AG09309 (cell line): ENCODE measurements at regions not wholly inside any gene's neighbourhood (a gene's known extent, or its start where the extent isn't known, plus 50 kb on each side); places are given as distances from the start of the nearest gene placed in this dataset.

Source experiments
- DNase-seq: peaks from one replicate; pipeline ENCODE4 v3.0.0-alpha.2; 2010; ENCODE audit warnings: low read depth
- H3K4me3 ChIP-seq: 2 replicates; pipeline ENCODE4 v1.5.1; 2011; ENCODE audit warnings: mild to moderate bottlenecking, low read depth, low read length, moderate library complexity; ENCODE audit not compliant: control insufficient read depth
- CTCF ChIP-seq: IDR thresholded peaks from 2 replicates; pipeline ENCODE4 v1.5.1; 2011; ENCODE audit warnings: mild to moderate bottlenecking, low read depth, low read length, inconsistent platforms; ENCODE audit not compliant: insufficient read depth, control insufficient read depth; ENCODE audit errors: missing control alignments

DNA sequence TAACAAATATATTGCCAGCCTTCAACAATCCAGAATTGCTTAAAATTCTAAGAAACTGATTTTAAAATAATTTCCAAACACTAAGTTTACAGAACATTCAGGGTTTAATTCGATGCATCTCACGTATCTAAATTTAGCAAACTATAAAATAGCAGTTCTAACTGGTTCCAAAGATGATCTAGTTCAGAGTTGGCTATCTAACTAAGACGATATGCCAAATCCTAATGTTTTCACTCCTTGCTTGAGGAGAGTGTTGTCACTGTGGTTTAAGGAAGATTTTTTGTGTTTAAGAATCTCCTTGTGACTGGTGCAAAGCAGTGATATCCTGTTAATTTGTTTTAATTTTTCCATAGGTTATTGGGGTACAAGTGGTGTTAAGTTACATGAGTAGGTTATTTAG lies 311.5 kb upstream of the ID4 start:
- no peak overlapping the region for H3K4me3 ChIP-seq
- no peak for TF ChIP-seq CTCF
- DNase-seq, result no peak

DNA sequence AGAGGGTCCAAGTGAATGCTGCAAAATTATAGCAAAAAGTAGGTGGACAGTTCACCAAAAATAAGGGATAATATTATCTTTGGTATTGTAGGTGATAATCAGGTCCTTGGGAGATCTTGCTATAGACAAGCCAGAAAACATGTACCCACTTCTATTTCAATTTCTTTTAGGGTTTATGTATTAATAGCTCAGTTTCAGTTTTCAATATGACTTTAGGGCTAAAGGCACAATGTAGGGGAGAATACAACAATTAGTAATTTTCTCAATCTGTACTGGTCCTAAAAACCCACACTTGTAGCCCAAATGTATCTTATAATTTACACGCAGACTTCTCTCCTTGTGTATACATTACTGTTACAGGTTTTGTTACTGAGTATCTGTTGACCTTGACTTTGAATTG lies 307.0 kb upstream of the ID4 start:
- DNase-seq, result no peak
- TF ChIP-seq CTCF, result no peak
- no peak overlapping the region for H3K4me3 ChIP-seq

DNA sequence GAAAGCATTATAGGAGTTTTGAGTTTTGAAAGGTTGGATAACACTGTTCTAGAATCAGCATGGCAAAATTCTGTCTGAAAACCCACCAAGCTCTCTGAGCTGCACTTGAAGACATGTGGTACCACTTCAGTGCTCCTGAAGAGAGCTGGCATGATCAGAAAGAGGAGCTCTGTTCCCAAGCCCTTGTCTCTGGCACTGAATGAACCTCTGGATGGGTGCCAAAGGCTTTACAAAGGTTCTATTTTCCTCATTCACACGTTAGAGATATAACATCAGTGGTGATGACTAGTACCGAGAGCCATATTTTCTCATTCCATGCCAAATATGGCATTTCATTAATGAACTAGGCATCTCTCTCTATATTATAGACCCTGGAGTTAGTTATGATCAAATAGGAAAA lies 301.8 kb upstream of the ID4 start:
- H3K4me3 ChIP-seq, result no peak overlapping the region
- no peak for TF ChIP-seq CTCF
- DNase-seq, result no peak

DNA sequence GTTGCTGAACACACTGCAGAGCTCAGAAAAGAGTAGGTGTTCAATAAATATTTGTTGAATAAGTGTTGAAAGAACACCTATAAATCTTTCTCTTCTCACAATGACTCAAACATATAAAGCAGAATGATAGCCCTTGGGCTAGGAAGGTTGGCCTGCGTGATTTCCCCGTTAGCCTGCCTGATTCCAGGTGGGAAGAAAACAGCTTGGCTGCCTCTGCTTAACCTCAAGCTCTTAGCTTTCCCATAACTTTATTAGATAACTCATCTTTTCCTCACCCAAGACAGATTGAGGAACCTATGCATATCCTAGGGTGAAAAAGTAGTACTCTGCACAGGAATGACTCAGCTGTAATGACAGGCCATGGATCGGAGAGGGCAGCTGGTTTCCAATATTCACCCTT lies 300.3 kb upstream of the ID4 start:
- DNase-seq, result no peak
- H3K4me3 ChIP-seq, result no peak overlapping the region
- TF ChIP-seq CTCF, result no peak

GRCh38 chr6:19538096-19538495 lies 299.1 kb upstream of the ID4 start:
- no peak for TF ChIP-seq CTCF
- H3K4me3 ChIP-seq, result no peak overlapping the region
- DNase-seq, result no peak

DNA sequence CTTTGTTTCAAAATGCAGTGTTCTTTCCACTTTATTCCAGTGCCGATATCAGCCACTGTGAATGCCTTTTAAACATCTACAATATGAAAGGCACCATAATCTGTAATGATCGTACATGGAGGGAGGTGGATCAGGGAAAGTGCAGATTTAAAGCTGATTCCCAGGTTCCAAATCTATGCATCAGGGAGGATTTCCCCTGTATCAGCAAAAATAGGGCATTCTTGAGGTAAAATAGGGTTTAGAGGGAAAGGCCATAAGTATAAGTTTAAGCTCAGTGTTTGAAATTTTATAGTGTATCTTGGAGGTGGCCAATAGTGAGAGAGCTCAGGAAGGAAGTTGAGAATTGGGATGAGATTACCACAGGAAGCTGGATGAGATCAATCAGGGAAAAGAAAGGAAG lies 289.7 kb upstream of the ID4 start:
- TF ChIP-seq CTCF, result no peak
- DNase-seq, result no peak
- H3K4me3 ChIP-seq, result no peak overlapping the region

GRCh38 chr6:19549109-19549508 lies 288.1 kb upstream of the ID4 start:
- DNase-seq, result no peak
- H3K4me3 ChIP-seq, result no peak overlapping the region
- TF ChIP-seq CTCF, result no peak
